ENCODE measurements at regions not wholly inside any gene's neighbourhood (a gene's known extent, or its start where the extent isn't known, plus 50 kb on each side); places are given as distances from the start of the nearest gene placed in this dataset.

DNA sequence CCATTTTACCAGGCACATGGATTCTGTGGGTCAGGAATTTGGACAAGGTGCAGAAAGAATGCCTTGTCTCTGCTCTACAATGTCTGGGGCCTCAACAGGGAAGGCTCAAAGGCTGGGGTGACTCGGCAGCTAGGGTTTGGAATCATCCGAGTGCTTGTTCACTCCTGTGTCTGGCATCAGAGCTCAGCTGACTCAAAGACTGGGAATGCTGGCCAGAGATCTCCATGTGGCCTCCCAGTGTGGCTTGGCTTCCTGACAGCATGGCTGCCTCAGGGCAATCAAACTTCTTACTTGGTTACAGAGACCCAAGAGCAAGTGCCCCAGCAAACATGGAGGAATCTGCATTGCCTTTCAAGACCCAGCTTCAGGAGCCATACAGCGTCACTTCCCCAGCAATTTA is 110.5 kb downstream of the TOMM20 start:
- TF ChIP-seq, protein P1, sequence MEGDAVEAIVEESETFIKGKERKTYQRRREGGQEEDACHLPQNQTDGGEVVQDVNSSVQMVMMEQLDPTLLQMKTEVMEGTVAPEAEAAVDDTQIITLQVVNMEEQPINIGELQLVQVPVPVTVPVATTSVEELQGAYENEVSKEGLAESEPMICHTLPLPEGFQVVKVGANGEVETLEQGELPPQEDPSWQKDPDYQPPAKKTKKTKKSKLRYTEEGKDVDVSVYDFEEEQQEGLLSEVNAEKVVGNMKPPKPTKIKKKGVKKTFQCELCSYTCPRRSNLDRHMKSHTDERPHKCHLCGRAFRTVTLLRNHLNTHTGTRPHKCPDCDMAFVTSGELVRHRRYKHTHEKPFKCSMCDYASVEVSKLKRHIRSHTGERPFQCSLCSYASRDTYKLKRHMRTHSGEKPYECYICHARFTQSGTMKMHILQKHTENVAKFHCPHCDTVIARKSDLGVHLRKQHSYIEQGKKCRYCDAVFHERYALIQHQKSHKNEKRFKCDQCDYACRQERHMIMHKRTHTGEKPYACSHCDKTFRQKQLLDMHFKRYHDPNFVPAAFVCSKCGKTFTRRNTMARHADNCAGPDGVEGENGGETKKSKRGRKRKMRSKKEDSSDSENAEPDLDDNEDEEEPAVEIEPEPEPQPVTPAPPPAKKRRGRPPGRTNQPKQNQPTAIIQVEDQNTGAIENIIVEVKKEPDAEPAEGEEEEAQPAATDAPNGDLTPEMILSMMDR (IDR thresholded peaks at IDR 0.05) = no peak
- TF ChIP-seq POLR2A (IDR thresholded peaks at IDR 0.05) (no peak), EP300 (IDR thresholded peaks at IDR 0.05; ENCODE audit: low read depth) (no peak)

Measured in transverse colon (tissue), 3 donors.